GM21529 (cell line): ENCODE measurements at regions not wholly inside any gene's neighbourhood (a gene's known extent, or its start where the extent isn't known, plus 50 kb on each side); places are given as distances from the start of the nearest gene placed in this dataset.
"Not testable (repeated sequence)": the region's sequence is repeated elsewhere in the genome, so short reads cannot be mapped to it uniquely, and the experiment has no call there.

ENCODE experiments used
- ATAC-seq: cut with Tn5 transposase; IDR thresholded peaks from one replicate; pipeline ENCODE4 v1.9.1; 2021; ENCODE audit not compliant: unreplicated experiment

DNA sequence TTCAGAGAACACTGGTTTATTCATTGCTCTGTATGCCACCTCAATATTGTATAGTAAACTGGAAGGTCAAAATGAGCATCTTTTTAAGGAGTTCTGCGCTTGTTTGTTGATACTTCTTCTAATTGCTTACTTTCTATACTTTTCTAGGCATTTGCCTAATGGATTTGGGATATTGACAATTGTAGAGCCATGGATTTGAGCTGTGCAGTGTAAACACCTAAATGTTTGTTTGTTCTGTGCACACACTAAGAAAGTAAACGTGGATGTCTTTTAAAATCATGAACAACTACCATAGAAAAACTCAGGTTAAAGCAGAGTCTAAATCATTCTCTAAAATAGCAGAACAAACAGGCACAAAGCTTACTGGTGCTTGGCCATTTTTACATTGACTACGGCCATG, 436.6 kb upstream of the GBE1 start:
- ATAC-seq = no peak

- ATAC-seq = no peak
Measured at GRCh38 chr3:82196645-82197044, 435.2 kb upstream of the GBE1 start.

GRCh38 chr3:82194870-82195269, 433.4 kb upstream of the GBE1 start:
- ATAC-seq = no peak

GRCh38 chr3:82186017-82186416, 424.6 kb upstream of the GBE1 start:
- no peak for ATAC-seq

DNA sequence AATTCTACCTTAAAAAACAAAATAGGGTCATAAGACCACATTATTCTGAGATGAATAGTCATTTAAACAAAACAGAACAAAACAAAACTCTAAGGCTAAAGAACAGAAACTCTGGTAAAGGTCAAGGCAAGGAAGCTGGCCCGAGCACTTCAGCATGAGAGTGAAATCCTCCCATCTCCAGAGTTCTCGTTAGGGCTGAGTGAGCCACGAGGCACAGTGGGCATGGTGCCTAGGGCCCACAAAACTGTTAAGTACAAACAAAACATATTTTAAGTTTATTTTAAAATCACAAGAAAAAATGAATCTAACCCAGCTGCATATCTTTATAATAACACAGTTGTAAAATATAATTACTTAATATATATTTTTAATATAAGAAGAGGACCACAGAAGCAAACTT, 417.8 kb upstream of the GBE1 start:
- ATAC-seq = no peak

- no peak for ATAC-seq
Measured at GRCh38 chr3:82178291-82178690, 416.8 kb upstream of the GBE1 start.

DNA sequence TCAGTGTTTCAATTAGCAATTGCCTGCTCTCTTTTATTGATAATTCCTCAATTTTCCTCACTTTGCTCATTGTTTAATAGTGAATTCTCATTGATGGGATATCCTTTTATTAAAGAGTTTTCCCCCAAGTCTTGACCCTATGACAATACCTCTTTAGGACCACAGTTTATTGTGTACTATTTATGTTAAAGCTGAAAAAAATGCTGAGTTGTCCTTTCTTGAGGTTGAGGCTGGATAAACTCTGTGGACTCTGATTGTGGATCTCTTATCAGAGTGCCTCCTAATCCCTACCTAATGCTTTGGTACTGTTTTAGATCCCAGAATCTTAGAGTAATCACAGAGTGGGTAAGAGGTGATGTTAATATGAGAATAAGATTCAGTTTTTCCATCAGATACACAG, 416.3 kb upstream of the GBE1 start:
- no peak for ATAC-seq

DNA sequence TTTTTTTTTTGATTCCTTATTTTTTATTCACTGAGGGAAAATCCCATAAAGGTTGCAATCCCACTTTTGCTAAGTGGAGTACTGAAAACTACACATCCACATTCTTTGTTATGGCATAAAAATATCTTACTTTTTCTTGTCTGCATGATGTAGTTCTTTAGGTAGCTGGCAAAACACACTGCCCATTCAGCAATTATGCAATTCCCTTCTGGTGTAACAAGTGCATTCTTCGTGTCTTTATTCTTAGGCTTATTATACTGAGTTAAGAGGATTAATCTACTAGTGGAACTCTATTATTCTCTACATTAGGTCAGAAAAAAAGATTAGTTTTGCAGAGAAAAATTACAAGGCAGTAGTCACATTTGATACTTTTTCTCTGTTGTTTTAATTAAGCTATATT, 403.8 kb upstream of the GBE1 start:
- no peak for ATAC-seq

DNA sequence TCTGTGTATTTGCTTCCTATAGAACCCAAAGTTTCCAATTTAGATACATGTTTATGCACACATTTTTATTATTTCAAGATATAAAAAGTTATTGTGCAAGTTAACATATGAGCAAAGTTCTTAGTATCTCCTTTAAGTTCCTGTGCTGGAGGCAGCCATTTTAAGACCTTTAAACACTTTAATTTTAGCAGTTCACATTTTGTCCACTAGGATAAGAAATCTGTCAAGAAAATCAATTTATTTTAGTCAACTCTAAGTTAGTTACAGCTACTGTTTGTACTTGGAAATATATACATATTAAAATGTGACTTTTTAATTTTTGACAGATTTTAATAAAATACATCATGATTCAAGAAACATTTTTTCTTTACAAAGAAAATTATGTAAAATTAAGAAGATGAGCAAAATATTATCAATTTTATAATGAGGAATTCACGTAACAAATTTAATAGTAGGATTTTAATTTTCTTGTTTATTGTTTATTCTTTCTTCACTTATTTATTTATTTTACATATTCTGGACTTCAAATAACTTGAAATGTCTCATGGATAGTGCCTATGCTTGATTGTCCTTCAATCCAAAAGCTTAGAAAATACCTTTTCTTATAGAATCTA, 402.6 kb upstream of the GBE1 start:
- ATAC-seq = peak; percentile 62

GRCh38 chr3:82157952-82158351, 396.5 kb upstream of the GBE1 start:
- no peak for ATAC-seq

DNA sequence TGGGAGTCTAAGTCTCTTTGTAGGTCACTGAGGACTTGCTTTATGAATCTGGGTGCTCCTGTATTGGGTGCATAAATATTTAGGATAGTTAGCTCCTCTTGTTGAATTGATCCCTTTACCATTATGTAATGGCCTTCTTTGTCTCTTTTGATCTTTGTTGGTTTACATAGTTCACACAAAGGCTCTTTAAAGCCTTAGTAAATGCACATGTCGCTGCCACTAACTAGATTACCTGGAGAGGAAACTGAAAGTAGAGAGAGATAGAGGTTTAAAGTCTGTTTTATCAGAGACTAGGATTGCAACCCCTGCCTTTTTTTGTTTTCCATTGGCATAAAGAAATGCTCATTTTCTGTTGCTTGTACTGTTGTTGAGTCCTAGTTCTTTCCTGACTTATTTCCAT, 392.4 kb upstream of the GBE1 start:
- not testable (repeated sequence) for ATAC-seq

GRCh38 chr3:82145742-82146141, 384.3 kb upstream of the GBE1 start:
- ATAC-seq = no peak

- ATAC-seq = no peak
Measured at GRCh38 chr3:82144811-82145210, 383.4 kb upstream of the GBE1 start.

- ATAC-seq = no peak
Measured at GRCh38 chr3:82143661-82144412, 382.4 kb upstream of the GBE1 start.

DNA sequence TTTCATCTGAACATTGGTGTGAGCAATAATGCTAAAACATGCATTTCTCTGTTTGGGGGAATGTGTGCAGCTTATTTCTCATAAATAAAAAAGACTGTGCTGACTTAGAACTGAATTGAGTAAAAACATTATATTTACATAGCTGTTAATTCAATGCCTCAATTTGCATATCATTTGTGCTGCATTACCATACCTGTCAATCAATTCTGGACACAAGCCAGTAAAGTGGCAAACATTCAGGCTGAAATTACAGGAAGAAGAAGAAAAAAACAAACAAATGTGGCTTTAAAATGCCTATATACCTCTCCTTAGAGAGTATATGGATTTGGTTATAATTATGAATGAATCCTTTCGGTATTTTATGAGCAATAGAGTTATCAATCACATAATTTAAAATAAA, 380.1 kb upstream of the GBE1 start:
- ATAC-seq = no peak

DNA sequence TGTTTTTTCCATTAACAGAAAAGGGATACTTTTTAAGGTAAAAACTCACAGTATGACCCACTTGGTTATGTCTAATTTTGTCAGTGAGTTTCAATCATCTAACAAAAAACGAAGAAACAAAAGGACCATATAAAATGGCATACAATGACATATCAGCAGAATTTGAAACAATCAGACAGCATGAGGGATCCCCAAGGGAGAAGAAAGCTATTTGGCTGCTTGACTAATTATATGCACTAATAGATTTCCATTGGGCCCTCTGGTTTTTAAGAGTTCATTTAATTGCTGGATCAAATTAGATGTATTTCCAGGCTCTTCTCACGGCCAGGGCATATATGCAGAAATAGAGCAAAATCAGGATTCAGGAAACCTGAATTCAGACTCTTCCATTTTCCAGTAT, 376.4 kb upstream of the GBE1 start:
- no peak for ATAC-seq

GRCh38 chr3:82137050-82137449, 375.6 kb upstream of the GBE1 start:
- ATAC-seq = no peak

- peak; percentile 94 for ATAC-seq
Measured at GRCh38 chr3:82133070-82133606, 371.7 kb upstream of the GBE1 start.

- no peak for ATAC-seq
Measured at GRCh38 chr3:82132210-82133069, 371.0 kb upstream of the GBE1 start.

GRCh38 chr3:82130046-82130445, 368.6 kb upstream of the GBE1 start:
- ATAC-seq = no peak

DNA sequence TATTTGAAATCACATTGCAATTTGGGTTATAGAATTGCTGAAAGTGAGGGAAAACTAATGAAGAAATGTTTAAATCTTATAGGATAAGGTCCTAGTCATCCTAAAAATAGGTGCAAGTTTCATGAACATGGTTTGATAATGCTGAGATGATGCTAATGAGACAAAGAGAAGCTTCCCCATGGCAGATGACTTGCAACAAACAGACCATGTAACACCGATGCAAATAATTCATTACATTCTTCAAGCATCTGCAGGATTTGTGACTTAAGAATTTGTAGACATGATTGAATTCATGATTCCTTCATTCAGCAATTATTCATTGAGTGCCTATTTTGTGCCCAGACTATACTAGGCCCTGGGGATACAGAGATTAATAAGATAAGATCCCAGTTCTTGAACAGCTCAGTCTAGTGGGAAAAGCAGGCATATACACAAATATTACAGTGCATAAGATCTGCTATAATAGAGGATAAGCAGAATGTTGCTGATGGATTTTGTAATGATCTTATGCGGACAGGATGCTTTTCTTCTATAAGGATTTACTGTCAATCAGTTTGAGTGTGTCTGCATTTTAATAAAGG, 367.9 kb upstream of the GBE1 start:
- no peak for ATAC-seq
